ENCODE measurements at regions not wholly inside any gene's neighbourhood (a gene's known extent, or its start where the extent isn't known, plus 50 kb on each side); places are given as distances from the start of the nearest gene placed in this dataset.

DNA sequence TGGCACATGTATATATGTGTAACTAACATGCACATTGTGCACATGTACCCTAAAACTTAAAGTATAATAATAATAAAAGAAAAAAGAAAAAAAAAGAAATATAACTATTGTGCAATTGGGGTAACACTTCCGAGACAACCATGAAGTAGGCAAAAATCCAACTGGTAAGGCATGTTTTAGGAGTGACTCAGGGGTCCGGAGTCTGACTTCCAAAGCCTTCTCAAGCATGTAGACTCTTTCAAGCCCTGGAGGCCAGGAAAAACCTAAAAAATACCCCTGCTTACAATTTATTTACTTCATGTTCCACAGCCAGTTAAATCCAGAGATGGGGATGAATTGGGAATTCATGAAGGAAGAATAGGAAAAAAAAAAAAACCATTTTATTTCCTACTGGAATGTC is 161.3 kb upstream of the PHACTR1 start:
- peak; percentile 68 for DNase-seq (ENCODE audit: low read depth)
- H3K4me3 ChIP-seq (ENCODE audit: control insufficient read depth, low read depth, low read length) = no peak overlapping the region
- TF ChIP-seq, protein P1, sequence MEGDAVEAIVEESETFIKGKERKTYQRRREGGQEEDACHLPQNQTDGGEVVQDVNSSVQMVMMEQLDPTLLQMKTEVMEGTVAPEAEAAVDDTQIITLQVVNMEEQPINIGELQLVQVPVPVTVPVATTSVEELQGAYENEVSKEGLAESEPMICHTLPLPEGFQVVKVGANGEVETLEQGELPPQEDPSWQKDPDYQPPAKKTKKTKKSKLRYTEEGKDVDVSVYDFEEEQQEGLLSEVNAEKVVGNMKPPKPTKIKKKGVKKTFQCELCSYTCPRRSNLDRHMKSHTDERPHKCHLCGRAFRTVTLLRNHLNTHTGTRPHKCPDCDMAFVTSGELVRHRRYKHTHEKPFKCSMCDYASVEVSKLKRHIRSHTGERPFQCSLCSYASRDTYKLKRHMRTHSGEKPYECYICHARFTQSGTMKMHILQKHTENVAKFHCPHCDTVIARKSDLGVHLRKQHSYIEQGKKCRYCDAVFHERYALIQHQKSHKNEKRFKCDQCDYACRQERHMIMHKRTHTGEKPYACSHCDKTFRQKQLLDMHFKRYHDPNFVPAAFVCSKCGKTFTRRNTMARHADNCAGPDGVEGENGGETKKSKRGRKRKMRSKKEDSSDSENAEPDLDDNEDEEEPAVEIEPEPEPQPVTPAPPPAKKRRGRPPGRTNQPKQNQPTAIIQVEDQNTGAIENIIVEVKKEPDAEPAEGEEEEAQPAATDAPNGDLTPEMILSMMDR (IDR thresholded peaks at IDR 0.05; ENCODE audit: control insufficient read depth, insufficient read depth, low read depth, low read length, missing control alignments) = no peak

DNA sequence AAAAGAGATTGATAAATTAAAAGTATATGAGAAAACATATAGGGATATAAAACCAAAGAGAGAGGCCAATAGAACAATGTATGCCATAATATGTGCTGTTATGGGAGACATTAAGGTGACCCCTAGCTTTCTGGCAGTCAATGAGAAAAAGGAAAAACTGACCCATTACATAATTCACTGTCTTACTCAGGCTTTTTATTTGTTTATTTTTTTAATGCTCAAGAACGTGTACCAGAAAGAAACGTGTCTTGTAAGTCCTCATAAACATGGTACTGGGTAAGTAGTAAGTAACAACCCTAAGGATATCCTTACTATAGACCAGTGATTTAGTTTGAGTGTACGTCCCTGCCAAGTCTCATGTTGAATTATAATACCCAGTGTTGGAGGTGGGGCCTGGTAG is 160.8 kb upstream of the PHACTR1 start:
- TF ChIP-seq, protein P1 (IDR thresholded peaks at IDR 0.05; ENCODE audit: control insufficient read depth, insufficient read depth, low read depth, low read length, missing control alignments) = no peak
- DNase-seq (ENCODE audit: low read depth) = no peak
- H3K4me3 ChIP-seq (ENCODE audit: control insufficient read depth, low read depth, low read length) = no peak overlapping the region

DNA sequence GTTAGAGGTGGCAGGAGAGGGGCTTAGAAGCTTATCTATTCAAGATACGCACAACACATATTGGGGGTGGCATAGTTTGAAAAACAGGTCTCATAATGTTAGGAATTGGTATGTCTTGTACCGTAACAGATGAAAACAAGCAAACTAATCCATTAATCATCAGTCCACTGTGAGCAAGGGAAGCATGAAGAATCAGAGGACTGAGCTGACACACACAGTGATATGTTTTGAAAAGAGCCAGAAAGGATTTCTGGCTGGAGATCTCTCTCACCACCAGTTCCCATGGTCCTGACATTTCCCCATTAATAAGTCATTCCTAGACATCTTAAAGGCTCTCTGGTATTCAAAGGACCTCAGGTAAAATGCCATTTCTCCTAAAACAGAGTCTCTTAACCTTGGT is 158.8 kb upstream of the PHACTR1 start:
- TF ChIP-seq, protein P1 (IDR thresholded peaks at IDR 0.05; ENCODE audit: control insufficient read depth, insufficient read depth, low read depth, low read length, missing control alignments) = no peak
- no peak for DNase-seq (ENCODE audit: low read depth)
- H3K4me3 ChIP-seq (ENCODE audit: control insufficient read depth, low read depth, low read length) = no peak overlapping the region

DNA sequence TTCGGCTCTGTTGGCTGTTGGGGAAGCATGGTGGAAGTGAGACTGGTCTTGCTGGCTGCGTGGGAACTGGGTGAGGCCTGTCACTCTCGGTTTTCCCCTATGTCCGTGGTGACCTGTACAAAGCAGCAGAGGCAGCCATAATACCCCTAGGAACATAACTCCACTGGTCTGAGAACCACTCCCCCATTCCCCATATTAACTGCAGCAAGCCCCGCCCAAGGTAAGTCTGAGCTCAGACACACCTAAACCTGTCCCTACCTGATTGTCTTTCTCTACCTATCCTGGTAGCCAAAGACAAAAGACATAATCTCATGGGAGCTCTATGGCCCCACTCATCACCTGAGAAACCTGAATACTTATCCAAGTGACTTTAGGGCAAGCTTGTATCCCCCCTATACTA is 156.3 kb upstream of the PHACTR1 start:
- DNase-seq (ENCODE audit: low read depth) = no peak
- TF ChIP-seq, protein P1 (IDR thresholded peaks at IDR 0.05; ENCODE audit: control insufficient read depth, insufficient read depth, low read depth, low read length, missing control alignments) = no peak
- H3K4me3 ChIP-seq (ENCODE audit: control insufficient read depth, low read depth, low read length) = no peak overlapping the region

DNA sequence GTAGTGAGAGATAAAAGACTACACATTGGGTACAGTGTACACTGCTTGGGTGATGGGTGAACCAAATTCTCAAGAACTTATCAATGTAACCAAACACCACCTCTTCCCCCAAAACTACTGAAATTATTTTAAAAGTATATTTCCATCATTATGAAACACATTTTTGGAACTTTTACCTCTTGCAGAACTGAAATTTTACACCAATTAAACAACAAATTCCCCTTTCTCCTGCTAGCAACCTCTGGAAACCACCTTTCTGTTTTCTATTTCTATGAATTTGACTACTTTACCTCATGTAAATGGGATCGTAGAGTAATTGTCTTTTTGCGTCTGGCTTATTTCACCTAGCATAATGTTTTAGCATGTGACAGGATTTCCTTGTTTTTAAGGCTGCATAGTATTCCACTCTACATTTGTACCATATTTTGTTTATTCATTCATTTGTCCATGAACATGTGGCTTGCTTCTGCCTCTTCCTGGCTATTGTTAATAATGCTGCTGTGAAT is 149.9 kb upstream of the PHACTR1 start:
- H3K4me3 ChIP-seq (ENCODE audit: control insufficient read depth, low read depth, low read length) = no peak overlapping the region
- DNase-seq (ENCODE audit: low read depth) = no peak
- TF ChIP-seq, protein P1 (IDR thresholded peaks at IDR 0.05; ENCODE audit: control insufficient read depth, insufficient read depth, low read depth, low read length, missing control alignments) = no peak

DNA sequence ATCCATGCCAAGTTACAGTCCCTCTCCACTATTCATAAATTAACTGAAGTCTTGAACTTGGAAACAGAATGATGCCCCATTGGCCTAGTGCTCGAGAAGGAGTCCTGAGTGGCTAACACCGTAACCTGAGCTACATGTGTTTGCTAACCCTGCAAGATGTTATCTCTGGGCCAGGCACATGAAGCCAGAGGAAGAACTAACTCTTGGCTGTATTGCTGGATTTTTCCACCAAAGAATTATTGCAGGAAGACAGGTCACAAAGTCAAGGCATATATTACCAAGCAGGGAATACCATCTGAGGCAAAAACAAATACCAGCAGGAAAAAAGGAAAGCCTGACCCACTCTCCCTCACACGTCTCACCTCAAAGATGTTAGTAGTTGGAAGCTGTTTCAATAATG is 148.9 kb upstream of the PHACTR1 start:
- TF ChIP-seq, protein P1 (IDR thresholded peaks at IDR 0.05; ENCODE audit: control insufficient read depth, insufficient read depth, low read depth, low read length, missing control alignments) = no peak
- H3K4me3 ChIP-seq (ENCODE audit: control insufficient read depth, low read depth, low read length) = no peak overlapping the region
- DNase-seq (ENCODE audit: low read depth) = no peak

DNA sequence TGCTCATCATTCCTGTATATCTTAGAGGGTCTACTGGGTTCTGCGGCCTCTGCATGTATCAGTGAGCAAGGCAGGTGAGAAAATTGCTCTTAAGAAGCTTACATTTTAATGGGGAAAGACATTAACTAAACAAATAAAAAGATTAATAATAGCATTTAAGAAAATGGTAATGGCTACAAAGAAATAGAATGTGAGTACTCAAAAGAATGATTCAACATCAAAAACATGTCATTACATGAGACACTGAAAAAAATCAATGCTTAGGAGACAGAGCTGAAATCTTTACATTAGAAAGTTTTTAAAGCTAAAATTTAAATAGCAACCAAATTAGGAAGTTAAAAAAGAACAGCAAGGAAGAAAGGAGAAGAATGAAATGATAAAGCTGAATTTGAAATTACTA is 146.9 kb upstream of the PHACTR1 start:
- DNase-seq (ENCODE audit: low read depth) = no peak
- TF ChIP-seq, protein P1 (IDR thresholded peaks at IDR 0.05; ENCODE audit: control insufficient read depth, insufficient read depth, low read depth, low read length, missing control alignments) = no peak
- H3K4me3 ChIP-seq (ENCODE audit: control insufficient read depth, low read depth, low read length) = no peak overlapping the region
